OCI-LY1 (cell line): ENCODE measurements at regions not wholly inside any gene's neighbourhood (a gene's known extent, or its start where the extent isn't known, plus 50 kb on each side); places are given as distances from the start of the nearest gene placed in this dataset.

Experiments used
- EZH2 ChIP-seq: fragments of 200-600 bp; sonication (generic), shearing (Covaris generic); IDR thresholded peaks from 2 replicates; pipeline ENCODE4 v1.8.0; 2017; ENCODE audit warnings: borderline replicate concordance, mixed run types, mild to moderate bottlenecking, antibody characterized with exemption, low read length, moderate library complexity, mixed read lengths
- TF ChIP-seq, protein P1 (sequence below): fragments of 200-600 bp; sonication (generic), shearing (Covaris generic); IDR thresholded peaks from 2 replicates; pipeline ENCODE4 v1.5.1; 2017; ENCODE audit warnings: mild to moderate bottlenecking, antibody characterized with exemption, low read length, moderate library complexity, mixed read lengths

DNA sequence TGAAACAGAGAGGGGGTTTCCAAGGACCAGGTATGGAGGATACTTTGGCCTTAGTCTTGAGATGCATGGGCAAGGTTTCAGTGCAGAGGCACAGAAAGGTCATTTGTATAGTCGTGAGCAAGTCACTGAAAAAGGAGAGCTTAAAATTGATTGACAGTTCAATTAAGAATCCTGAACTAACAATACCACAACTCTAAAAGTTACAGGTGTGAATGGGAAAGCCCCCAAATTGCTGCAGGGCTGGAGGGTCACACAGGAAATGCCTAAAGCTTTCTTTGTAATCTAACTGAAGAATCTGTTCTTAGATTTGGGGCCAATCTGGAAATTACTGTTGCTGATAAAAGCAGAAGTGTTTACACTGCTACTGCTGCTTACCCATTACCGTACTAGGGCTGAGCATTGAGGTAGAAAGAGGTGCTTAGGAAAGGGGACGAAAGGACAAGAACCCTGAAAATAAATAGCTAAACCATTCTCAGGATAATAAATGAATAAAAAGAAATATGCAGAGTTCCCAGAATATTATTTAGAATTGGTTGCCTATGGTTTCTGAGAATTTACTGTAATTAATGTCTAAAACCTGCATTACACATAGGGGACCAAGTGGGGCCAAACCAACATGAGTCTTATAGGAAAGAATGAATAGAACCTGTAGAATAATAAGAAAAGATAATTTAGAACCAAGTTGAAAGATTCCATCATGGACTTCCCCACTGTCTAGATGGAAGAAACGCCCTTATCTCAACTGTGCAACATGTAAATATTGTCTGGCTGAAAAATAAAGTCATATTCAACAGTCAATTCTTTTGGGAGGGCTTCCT lies 91.9 kb upstream of the PPP1R2C start:
- TF ChIP-seq, protein P1, sequence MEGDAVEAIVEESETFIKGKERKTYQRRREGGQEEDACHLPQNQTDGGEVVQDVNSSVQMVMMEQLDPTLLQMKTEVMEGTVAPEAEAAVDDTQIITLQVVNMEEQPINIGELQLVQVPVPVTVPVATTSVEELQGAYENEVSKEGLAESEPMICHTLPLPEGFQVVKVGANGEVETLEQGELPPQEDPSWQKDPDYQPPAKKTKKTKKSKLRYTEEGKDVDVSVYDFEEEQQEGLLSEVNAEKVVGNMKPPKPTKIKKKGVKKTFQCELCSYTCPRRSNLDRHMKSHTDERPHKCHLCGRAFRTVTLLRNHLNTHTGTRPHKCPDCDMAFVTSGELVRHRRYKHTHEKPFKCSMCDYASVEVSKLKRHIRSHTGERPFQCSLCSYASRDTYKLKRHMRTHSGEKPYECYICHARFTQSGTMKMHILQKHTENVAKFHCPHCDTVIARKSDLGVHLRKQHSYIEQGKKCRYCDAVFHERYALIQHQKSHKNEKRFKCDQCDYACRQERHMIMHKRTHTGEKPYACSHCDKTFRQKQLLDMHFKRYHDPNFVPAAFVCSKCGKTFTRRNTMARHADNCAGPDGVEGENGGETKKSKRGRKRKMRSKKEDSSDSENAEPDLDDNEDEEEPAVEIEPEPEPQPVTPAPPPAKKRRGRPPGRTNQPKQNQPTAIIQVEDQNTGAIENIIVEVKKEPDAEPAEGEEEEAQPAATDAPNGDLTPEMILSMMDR: no peak
- TF ChIP-seq EZH2: no peak
